Choroid plexus epithelial cell (primary cell): ENCODE measurements at regions not wholly inside any gene's neighbourhood (a gene's known extent, or its start where the extent isn't known, plus 50 kb on each side); places are given as distances from the start of the nearest gene placed in this dataset.

ENCODE experiments used
- DNase-seq: peaks from one replicate; pipeline ENCODE4 v3.0.0-alpha.2; 2010; ENCODE audit warnings: low read depth
- H3K4me3 ChIP-seq: 2 replicates; pipeline ENCODE4 v1.5.1; 2011; ENCODE audit warnings: low read depth, mild to moderate bottlenecking, control low read depth, low read length, moderate library complexity
- CTCF ChIP-seq: conservative IDR thresholded peaks from 2 replicates; pipeline ENCODE4 v1.5.1; 2011; ENCODE audit warnings: low read depth, mild to moderate bottlenecking, control low read depth, inconsistent platforms, low read length, moderate library complexity

DNA sequence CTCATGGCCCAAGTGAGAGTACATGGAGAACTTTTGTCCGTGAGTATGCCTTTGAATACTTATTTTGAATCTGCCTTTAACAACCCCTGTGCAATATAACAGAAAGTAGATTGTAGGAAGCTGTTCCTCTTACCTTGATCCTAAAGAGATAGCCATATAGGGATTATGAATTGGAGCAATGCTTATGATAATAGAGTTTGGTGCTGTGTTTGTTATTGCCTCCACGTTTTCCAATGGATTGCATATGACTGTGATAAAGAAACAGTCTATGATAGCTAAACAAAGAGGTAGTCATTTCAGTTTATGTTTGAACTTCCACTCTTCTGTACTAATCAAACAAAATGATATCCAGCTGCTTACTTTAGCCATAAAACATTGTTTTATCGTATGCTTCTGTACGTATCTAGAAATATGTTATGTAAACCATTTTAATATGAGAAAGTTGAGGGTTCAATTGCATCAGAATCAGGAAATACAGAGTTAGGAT, 199.6 kb upstream of the RGMB start:
- H3K4me3 ChIP-seq = no peak overlapping the region
- DNase-seq = no peak
- no peak for TF ChIP-seq CTCF

GRCh38 chr5:98576275-98576674, 197.2 kb upstream of the RGMB start:
- no peak for TF ChIP-seq CTCF
- no peak for DNase-seq

GRCh38 chr5:98578438-98578837, 195.0 kb upstream of the RGMB start:
- TF ChIP-seq CTCF = no peak
- no peak for DNase-seq
- H3K4me3 ChIP-seq = no peak overlapping the region

More at GRCh38 chr5:98576275-98576674, 197.2 kb upstream of the RGMB start:
- H3K4me3 ChIP-seq = no peak overlapping the region

DNA sequence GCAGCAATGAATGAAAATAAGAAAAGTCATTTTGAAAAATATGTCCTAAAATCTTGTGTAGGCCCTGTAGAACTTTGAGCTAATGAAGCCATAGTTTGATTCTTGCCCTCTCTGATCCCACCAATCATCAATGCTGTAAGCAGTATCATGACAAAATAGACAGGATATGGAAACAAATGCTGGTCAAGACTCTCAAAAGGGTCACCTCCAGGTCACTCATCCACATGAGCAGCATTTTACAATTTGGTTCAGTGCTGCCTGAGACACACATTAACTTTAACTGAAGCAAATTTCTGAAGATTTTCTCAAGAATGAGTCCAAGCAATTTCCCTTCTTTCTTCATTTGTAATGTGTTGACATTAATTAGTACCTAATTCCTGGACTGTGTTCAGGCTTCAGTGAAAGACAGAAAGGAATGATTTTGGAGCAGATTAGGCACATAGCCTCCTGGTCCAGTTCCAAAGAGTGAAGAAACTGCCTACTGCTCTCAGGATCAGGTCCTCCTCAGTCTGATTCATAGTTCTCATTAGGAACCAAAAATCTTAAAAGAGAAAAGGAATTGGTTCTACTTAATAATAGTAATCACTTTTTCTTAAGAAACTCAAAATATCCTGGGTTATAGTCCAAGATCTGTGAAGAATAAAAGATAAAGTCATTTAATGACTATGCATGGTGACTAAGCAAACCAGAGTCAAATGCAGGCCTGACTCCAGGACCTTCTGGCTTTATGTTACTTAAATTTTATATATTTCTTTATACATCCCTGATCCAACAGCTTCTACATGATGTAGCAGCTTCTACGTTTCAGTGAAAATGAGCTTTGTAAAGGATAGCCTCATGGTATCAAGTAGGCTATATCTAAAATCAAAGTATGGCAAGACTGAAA, 192.1 kb upstream of the RGMB start:
- H3K4me3 ChIP-seq = no peak overlapping the region
- no peak for TF ChIP-seq CTCF
- peak; percentile 50 for DNase-seq

DNA sequence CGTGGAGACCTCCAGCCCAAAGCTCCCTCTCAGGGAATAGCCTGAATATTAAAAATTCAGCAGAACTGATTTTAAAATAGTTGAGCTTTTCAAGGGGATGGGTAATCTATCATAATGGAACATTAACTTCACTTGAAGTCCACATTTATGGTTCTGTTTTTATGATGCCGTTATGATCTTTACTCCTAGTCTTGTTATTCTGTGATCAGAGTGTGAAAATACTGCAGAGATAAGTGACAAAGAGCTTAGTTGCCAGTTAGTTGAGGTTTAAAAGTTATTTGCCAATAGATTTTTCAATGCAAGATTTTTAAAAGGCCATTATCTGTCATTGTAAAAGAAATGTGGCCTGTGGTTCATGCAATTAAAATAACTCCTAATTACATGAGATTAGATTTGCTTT, 189.9 kb upstream of the RGMB start:
- no peak for DNase-seq
- no peak for TF ChIP-seq CTCF
- H3K4me3 ChIP-seq = no peak overlapping the region

- no peak overlapping the region for H3K4me3 ChIP-seq
- no peak for TF ChIP-seq CTCF
- DNase-seq = no peak
Observed at GRCh38 chr5:98585661-98586310, 187.7 kb upstream of the RGMB start.
